Neural cell (in vitro differentiated cells): ENCODE measurements at regions not wholly inside any gene's neighbourhood (a gene's known extent, or its start where the extent isn't known, plus 50 kb on each side); places are given as distances from the start of the nearest gene placed in this dataset.

Experiments
- H2AFZ ChIP-seq: fragments of 200-600, 300-800 bp; sonication (generic), shearing (Covaris generic); 2 replicates; pipeline ENCODE4 v1.6.0; 2014; ENCODE audit warnings: low read depth, mild to moderate bottlenecking, antibody characterized with exemption, low read length, moderate library complexity
- H3F3A ChIP-seq: fragments of 200-600 bp; shearing (Covaris generic); 2 replicates; pipeline ENCODE4 v1.6.1; 2016; ENCODE audit warnings: mild to moderate bottlenecking, moderate library complexity, mixed read lengths, antibody characterized with exemption, low read length; ENCODE audit not compliant: insufficient read depth, poor library complexity, severe bottlenecking
- H3K27ac ChIP-seq: fragments of 200-600, 300-800 bp; sonication (generic), shearing (Covaris generic); 2 replicates; pipeline ENCODE4 v1.5.1; 2014; ENCODE audit warnings: mild to moderate bottlenecking, low read length, moderate library complexity
- H3K27me3 ChIP-seq: fragments of 300-800, 200-600 bp; sonication (generic), shearing (Covaris generic); 2 replicates; pipeline ENCODE4 v1.6.0; 2014; ENCODE audit warnings: mild to moderate bottlenecking, low read depth, low read length, moderate library complexity; ENCODE audit not compliant: insufficient read depth
- H3K36me3 ChIP-seq: fragments of 300-800, 200-600 bp; sonication (generic), shearing (Covaris generic); 2 replicates; pipeline ENCODE4 v1.5.1; 2014; ENCODE audit warnings: mild to moderate bottlenecking, antibody characterized with exemption, low read length, moderate library complexity; ENCODE audit not compliant: insufficient read depth
- H3K4me2 ChIP-seq: fragments of 300-800, 200-600 bp; sonication (generic), shearing (Covaris generic); 2 replicates; pipeline ENCODE4 v1.6.0; 2014; ENCODE audit warnings: mild to moderate bottlenecking, low read length
- H3K4me3 ChIP-seq: fragments of 300-800, 200-600 bp; sonication (generic), shearing (Covaris generic); 2 replicates; pipeline ENCODE4 v1.5.1; 2014; ENCODE audit warnings: mild to moderate bottlenecking, low read length, moderate library complexity
- H3K79me2 ChIP-seq: fragments of 200-600 bp; shearing (Covaris generic); replicated peaks from 2 replicates; pipeline ENCODE4 v1.6.0; 2014; ENCODE audit warnings: mild to moderate bottlenecking, low read length, moderate library complexity; ENCODE audit not compliant: insufficient read depth
- H3K9ac ChIP-seq: fragments of 300-800, 200-600 bp; sonication (generic), shearing (Covaris generic); 2 replicates; pipeline ENCODE4 v1.6.1; 2016; ENCODE audit warnings: mild to moderate bottlenecking, low read length, mixed read lengths
- H3K9me2 ChIP-seq: fragments of 200-600 bp; shearing (Covaris generic); 2 replicates; pipeline ENCODE4 v1.6.1; 2016; ENCODE audit warnings: mild to moderate bottlenecking, low read length, mixed read lengths; ENCODE audit not compliant: insufficient read depth
- H3K9me3 ChIP-seq: fragments of 200-600, 300-800 bp; sonication (generic), shearing (Covaris generic); 2 replicates; pipeline ENCODE4 v1.6.1; 2016; ENCODE audit warnings: mild to moderate bottlenecking, mixed run types, low read length, moderate library complexity, mixed read lengths
- H4K20me1 ChIP-seq: fragments of 200-600 bp; shearing (Covaris generic); 2 replicates; pipeline ENCODE4 v1.6.1; 2016; ENCODE audit warnings: mild to moderate bottlenecking, mixed run types; ENCODE audit not compliant: insufficient read depth
- EP300 ChIP-seq: fragments of 450-650 bp; conservative IDR thresholded peaks from 2 replicates; pipeline ENCODE4 v1.6.1; 2014; ENCODE audit warnings: antibody characterized with exemption, mild to moderate bottlenecking, moderate library complexity; ENCODE audit not compliant: poor library complexity, severe bottlenecking
- EZH2 ChIP-seq: fragments of 200-600, 300-800 bp; shearing (Covaris generic), sonication (generic); IDR thresholded peaks from 2 replicates; pipeline ENCODE4 v1.6.1; 2014; ENCODE audit warnings: antibody characterized with exemption, low read length, borderline replicate concordance, mild to moderate bottlenecking; ENCODE audit not compliant: insufficient read depth, poor library complexity, severe bottlenecking
- MXI1 ChIP-seq: fragments of 450-650 bp; conservative IDR thresholded peaks from 2 replicates; pipeline ENCODE4 v1.6.1; 2014; ENCODE audit warnings: antibody characterized with exemption, mild to moderate bottlenecking; ENCODE audit not compliant: poor library complexity, severe bottlenecking
- POLR2AphosphoS5 ChIP-seq: IDR thresholded peaks from 2 replicates; pipeline ENCODE4 v1.6.1; 2012
- RAD21 ChIP-seq: fragments of 450-650 bp; conservative IDR thresholded peaks from 2 replicates; pipeline ENCODE4 v1.6.1; 2014; ENCODE audit warnings: antibody characterized with exemption, mild to moderate bottlenecking, moderate library complexity
- SMC3 ChIP-seq: fragments of 450-650 bp; conservative IDR thresholded peaks from 2 replicates; pipeline ENCODE4 v1.6.1; 2014; ENCODE audit warnings: antibody characterized with exemption, mild to moderate bottlenecking, moderate library complexity; ENCODE audit not compliant: poor library complexity
- TAF1 ChIP-seq: IDR thresholded peaks from 2 replicates; pipeline ENCODE4 v1.6.1; 2012; ENCODE audit warnings: low read depth
- TF ChIP-seq, protein P1 (sequence below): fragments of 450-650 bp; IDR thresholded peaks from 2 replicates; pipeline ENCODE4 v1.5.1; 2014; ENCODE audit warnings: antibody characterized with exemption, mild to moderate bottlenecking, moderate library complexity; ENCODE audit not compliant: poor library complexity, severe bottlenecking
- TF ChIP-seq, protein P2 (sequence below): IDR thresholded peaks from 2 replicates; pipeline ENCODE4 v1.6.1; 2012; ENCODE audit warnings: borderline replicate concordance

DNA sequence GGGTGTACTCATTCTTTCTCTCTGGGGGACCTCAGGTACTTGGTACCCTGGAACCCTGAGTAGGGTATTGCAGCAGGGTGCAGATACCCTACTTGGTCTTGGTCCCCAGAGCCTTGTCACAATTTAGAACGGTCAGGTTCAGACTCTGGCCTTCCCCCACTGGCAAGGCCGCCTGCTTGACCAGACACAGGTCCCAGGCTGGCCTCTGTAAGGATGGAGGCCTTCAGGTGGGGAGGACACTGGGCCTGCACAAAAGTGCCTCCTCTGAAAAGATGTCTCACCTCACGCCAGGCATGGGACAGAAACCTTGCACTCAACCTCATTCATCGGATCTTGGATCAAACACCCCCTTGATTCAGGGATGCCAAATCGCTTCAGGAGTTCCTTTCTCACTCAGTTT lies 158.4 kb downstream of the KLF13 start:
- Histone ChIP-seq H3K9ac (no peak overlapping the region), H3K27ac (no peak overlapping the region), H3K9me2 (no peaks in the 10 kb centered on the region), H4K20me1 (no peaks in the 10 kb centered on the region), H3K36me3 (peaks cover 11% of the 10 kb centered on the region), H3K4me3 (no peak overlapping the region), H3K79me2 (no peaks in the 10 kb centered on the region), H3F3A (no peaks in the 10 kb centered on the region), H2AFZ (no peak overlapping the region), H3K4me2 (no peak overlapping the region), H3K27me3 (peaks cover 62% of the 10 kb centered on the region), H3K9me3 (peaks cover 9% of the 10 kb centered on the region)
- TF ChIP-seq EZH2 (no peak), RAD21 (no peak), EP300 (no peak), SMC3 (no peak), POLR2AphosphoS5 (no peak), TAF1 (no peak), MXI1 (no peak)
- TF ChIP-seq, protein P1, sequence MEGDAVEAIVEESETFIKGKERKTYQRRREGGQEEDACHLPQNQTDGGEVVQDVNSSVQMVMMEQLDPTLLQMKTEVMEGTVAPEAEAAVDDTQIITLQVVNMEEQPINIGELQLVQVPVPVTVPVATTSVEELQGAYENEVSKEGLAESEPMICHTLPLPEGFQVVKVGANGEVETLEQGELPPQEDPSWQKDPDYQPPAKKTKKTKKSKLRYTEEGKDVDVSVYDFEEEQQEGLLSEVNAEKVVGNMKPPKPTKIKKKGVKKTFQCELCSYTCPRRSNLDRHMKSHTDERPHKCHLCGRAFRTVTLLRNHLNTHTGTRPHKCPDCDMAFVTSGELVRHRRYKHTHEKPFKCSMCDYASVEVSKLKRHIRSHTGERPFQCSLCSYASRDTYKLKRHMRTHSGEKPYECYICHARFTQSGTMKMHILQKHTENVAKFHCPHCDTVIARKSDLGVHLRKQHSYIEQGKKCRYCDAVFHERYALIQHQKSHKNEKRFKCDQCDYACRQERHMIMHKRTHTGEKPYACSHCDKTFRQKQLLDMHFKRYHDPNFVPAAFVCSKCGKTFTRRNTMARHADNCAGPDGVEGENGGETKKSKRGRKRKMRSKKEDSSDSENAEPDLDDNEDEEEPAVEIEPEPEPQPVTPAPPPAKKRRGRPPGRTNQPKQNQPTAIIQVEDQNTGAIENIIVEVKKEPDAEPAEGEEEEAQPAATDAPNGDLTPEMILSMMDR = no peak
- TF ChIP-seq, protein P2, sequence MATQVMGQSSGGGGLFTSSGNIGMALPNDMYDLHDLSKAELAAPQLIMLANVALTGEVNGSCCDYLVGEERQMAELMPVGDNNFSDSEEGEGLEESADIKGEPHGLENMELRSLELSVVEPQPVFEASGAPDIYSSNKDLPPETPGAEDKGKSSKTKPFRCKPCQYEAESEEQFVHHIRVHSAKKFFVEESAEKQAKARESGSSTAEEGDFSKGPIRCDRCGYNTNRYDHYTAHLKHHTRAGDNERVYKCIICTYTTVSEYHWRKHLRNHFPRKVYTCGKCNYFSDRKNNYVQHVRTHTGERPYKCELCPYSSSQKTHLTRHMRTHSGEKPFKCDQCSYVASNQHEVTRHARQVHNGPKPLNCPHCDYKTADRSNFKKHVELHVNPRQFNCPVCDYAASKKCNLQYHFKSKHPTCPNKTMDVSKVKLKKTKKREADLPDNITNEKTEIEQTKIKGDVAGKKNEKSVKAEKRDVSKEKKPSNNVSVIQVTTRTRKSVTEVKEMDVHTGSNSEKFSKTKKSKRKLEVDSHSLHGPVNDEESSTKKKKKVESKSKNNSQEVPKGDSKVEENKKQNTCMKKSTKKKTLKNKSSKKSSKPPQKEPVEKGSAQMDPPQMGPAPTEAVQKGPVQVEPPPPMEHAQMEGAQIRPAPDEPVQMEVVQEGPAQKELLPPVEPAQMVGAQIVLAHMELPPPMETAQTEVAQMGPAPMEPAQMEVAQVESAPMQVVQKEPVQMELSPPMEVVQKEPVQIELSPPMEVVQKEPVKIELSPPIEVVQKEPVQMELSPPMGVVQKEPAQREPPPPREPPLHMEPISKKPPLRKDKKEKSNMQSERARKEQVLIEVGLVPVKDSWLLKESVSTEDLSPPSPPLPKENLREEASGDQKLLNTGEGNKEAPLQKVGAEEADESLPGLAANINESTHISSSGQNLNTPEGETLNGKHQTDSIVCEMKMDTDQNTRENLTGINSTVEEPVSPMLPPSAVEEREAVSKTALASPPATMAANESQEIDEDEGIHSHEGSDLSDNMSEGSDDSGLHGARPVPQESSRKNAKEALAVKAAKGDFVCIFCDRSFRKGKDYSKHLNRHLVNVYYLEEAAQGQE = no peak

DNA sequence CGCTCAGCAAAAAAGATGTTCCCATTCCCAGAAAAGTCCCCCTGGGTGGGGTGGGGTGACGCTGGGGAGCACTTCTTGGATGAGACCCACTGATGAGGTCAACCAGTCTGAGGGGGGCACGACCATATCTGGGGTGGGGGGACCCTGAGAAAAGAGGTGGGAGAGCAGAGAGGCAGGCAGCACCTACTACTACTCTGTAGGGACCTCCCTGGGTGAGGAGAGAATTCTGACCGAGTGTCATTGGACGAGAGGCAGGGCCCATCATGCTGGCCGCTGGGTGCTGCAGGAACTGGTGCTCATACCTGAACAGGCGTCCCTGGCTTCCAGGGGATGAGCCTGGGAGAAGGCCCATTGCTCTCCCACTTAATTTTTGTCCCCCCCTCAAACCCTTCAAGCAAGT lies 158.8 kb downstream of the KLF13 start:
- no peaks in the 10 kb centered on the region for H3F3A ChIP-seq
- no peak overlapping the region for H3K9ac ChIP-seq
- H3K4me3 ChIP-seq = no peak overlapping the region
- no peaks in the 10 kb centered on the region for H3K79me2 ChIP-seq
- H2AFZ ChIP-seq = no peak overlapping the region
- peaks cover 9% of the 10 kb centered on the region for H3K9me3 ChIP-seq
- no peaks in the 10 kb centered on the region for H4K20me1 ChIP-seq
- H3K27me3 ChIP-seq = peaks cover 57% of the 10 kb centered on the region
- no peak overlapping the region for H3K27ac ChIP-seq
- H3K4me2 ChIP-seq = no peak overlapping the region
- H3K36me3 ChIP-seq = peaks cover 11% of the 10 kb centered on the region
- H3K9me2 ChIP-seq = no peaks in the 10 kb centered on the region
- no peak for TF ChIP-seq RAD21
- no peak for TF ChIP-seq POLR2AphosphoS5

DNA sequence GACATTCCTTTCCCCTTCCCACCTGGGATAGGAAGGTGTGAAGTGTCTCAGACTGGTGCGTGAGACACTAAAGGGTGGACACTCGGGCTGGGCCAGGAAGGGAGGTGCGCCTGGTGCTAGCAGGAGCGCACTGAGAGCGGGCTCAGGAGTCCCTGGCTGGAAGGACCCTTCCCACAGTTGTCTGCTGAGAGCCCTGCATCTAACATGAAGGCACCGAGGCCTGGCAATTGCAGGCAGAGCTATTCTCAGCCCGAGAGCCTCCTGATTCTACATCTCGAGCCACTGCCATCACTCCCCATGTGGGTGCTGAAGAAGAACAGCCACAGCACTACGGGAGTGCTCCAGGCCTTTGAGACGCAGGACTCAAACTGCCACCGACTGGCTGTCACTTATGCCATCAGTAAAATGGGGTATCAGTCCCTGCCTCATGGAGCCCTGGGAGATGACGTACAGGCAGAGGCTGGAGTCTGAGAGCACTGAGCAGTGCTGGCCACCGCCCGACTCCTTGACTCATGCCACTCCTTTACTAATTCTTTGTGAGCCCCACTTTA lies 159.4 kb downstream of the KLF13 start:
- no peaks in the 10 kb centered on the region for H3F3A ChIP-seq
- peaks cover 52% of the 10 kb centered on the region for H3K27me3 ChIP-seq
- peaks cover 11% of the 10 kb centered on the region for H3K36me3 ChIP-seq
- H3K4me2 ChIP-seq = no peak overlapping the region
- H3K27ac ChIP-seq = no peak overlapping the region
- H3K9me3 ChIP-seq = peaks cover 9% of the 10 kb centered on the region
- H3K9me2 ChIP-seq = no peaks in the 10 kb centered on the region
- no peaks in the 10 kb centered on the region for H4K20me1 ChIP-seq
- no peak overlapping the region for H3K4me3 ChIP-seq
- no peaks in the 10 kb centered on the region for H3K79me2 ChIP-seq
- TF ChIP-seq MXI1 = no peak
- no peak for TF ChIP-seq EZH2
- H3K9ac ChIP-seq = no peak overlapping the region
- no peak overlapping the region for H2AFZ ChIP-seq
